ENCODE measurements at regions not wholly inside any gene's neighbourhood (a gene's known extent, or its start where the extent isn't known, plus 50 kb on each side); places are given as distances from the start of the nearest gene placed in this dataset.

GRCh38 chr3:135674508-135674907 lies 291.0 kb upstream of the PPP2R3A start:
- TF ChIP-seq EZH2 (IDR thresholded peaks at IDR 0.05; ENCODE audit: low read length, missing control alignments) (no peak), CTCF (conservative IDR thresholded peaks at IDR 0.05 in 1 of 2, IDR thresholded peaks at IDR 0.05 in 1 of 2; ENCODE audit: low read depth in 1 of 2, low read length in 2 of 2) (no peak)
